IPS DF 4.7 (cell line): ENCODE measurements at regions not wholly inside any gene's neighbourhood (a gene's known extent, or its start where the extent isn't known, plus 50 kb on each side); places are given as distances from the start of the nearest gene placed in this dataset.

Experiments used
- DNase-seq: peaks from one replicate; pipeline ENCODE4 v3.0.0-alpha.2; 2013; ENCODE audit warnings: low spot score; ENCODE audit errors: extremely low read depth

DNA sequence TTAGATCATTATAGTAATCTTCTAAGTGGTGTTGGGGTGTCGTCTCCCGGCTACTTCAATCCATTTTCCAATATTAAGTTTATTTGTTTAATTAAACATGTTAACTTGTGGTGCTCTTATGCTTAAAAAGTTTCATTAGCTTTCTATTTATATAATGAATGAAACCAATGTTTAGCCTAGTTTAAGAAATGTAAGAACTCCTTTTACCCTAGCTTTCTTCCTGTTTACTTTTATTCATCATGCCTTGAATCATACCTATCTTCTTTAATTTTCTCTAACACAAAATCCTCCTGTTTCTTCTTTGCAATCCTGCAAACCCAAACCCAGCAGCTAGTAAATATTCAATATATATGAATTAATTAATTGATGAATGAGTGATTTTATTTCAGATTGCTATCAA, 1276.7 kb upstream of the PIK3C3 start:
- DNase-seq, result no peak

DNA sequence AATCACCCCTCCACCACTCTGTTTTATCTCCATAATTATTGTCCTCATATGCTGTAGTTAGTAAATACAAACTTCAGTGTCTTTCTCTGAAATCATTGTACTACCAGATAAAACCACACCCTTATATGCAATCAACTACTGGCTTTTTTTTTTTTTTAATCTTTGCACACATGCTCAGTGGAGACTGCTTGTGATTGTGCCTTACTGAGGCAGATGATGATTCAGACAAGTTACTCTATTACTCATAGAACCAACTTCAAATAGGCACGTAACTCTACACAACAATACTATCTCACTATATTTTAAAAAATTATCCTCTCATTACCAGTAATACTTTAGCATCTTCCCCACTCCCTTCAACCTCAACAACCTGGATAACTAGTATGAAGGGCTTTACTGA, 1278.4 kb upstream of the PIK3C3 start:
- no peak for DNase-seq

DNA sequence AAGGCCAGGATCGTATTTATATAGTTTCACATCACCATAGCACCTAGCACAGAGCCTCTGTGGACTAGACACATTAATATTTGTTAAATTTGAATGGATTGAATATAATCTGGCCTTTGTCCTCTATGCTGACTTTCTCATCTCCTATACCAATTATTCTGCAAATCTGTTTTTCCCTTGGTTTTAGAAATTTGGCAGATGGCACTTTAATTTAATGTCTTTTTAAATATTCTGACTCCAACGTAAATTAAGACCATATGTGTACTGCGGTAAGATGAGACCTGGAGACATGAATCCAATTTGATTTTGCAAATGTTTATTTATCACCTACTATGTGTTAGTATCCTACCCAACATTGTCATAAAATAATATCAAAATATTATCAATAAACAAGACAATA, 1281.9 kb upstream of the PIK3C3 start:
- DNase-seq, result no peak

DNA sequence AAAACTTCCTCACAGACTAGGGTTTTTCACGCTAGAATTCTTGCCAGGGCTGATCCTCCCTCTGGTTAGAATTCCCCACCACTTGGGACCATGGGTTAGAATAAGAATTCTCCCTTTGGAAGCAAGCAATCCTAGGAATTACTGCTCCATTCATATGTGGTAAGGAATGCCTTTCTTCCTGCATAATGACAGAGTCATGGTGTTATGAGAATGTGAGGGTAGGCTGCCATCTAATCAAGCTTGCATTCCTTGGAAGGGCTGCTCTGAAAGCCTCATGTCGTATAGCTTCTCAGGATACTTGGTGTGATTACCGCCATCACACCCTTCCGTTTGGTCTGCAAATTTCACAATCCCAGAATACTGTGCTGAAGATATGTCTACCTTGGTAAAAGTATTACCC, 1282.4 kb upstream of the PIK3C3 start:
- no peak for DNase-seq

DNA sequence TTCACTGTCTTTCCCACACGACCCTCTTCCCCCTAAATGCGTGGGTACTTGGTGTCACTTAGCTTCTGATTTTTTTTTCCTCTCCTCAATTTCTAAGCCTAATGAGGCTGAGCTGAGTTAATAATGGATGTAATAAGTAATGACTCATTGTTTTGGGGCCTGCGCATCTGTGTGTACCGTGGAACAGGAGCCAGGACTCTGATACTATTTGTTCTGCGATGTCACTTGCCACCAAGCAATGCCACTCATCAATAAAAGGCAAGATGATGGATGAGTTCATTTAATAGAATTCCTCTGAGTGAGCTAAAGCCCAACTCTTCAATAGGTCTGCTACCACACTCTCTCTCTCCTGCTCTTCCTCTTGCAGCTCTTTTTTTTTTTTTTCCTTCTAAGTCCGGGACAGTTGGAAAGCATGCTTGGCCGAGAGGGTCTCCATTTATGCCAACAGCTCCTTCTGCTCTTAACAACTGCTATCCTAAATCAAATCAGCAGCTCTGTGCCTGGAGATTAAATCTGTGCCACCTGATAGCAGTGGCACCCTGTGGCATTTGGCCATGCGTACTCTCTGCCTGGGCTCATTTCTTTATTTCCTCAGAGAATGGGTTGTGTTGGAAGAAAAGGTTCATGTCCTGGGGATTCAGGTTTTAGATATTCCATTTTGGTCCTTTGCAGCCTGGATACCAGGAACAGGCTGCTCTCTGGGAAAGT, 1284.2 kb upstream of the PIK3C3 start:
- no peak for DNase-seq

DNA sequence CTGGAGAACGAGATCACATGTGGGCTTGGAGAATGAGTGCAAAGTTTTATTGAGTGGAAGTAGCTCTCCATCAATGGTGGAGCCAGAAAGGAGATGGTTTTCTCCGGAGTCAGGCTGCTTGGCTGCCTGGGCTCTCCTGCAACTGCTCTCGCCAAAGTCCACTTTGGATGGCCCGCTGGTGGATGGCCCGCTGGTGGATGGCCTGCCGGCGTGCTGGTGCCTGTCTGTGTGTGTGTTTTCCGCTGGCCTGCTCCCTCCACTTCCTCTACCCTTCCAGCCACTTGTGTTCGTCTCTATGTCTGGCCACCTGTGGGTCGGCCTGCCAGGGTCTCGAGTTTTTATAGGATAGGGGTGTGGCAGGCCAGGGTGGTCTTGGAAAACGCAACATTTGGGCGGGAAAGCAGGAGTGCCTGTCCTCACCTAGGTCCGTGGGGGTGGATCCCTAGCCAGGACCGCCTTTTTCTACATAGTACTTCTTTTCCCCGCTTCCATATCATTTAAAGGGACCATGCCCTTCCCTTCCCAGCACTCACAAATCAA, 1292.1 kb upstream of the PIK3C3 start:
- no peak for DNase-seq

DNA sequence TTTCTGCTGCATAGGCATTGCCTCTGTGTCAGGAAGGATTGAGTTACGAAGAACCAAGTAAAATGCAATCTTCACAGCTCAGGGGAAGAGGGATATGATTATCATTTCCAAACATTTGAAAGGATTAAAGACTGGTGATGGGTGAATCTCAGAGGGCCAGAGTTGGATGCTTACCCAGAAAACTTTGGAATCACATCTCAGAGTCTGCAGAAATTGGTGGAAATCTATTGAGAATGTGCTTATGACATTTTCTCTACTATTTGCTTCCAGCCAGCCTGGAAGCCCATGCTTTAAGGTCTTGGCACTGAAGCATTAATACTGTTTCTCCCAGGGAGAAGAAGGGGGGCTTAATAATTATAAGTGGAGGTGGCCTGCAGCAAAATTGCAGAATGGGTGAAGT, 1301.4 kb upstream of the PIK3C3 start:
- DNase-seq, result no peak

DNA sequence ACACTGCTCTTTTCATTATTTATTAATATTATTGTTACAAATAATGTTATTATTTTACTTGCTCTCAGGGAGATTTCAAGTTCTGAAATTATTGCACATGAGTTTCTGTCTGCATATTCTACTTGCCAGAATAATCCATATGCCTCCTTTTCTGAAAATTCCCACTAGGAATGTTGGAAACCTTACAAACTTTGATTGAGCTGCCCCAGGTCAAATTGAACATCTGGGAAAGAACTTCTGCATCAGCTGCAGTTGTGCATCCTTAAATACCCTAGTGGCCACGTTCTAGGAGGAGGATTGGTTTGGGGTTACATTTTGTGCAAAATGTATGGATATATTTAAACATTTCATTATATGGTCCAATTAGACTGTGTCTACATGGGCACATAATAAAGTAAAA, 1302.7 kb upstream of the PIK3C3 start:
- DNase-seq, result no peak

DNA sequence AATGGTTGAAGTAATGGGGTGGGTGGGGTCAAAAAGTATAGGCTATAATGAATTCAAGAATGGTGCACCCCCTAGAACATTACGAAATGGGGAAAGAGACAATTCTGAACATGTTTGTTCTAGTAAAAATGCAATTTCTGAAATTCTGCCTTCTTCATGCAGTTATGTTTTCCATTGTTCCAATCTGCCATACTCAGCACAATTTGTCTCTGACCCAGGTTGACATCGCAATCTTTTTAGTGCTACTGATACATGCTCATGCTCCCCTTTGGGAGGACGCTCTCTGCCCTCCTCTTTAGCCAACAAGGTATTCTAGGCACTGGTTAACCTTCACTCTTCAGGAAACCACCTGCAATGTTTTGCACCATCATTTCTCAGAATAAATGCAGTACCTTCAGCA, 1303.9 kb upstream of the PIK3C3 start:
- DNase-seq, result no peak

DNA sequence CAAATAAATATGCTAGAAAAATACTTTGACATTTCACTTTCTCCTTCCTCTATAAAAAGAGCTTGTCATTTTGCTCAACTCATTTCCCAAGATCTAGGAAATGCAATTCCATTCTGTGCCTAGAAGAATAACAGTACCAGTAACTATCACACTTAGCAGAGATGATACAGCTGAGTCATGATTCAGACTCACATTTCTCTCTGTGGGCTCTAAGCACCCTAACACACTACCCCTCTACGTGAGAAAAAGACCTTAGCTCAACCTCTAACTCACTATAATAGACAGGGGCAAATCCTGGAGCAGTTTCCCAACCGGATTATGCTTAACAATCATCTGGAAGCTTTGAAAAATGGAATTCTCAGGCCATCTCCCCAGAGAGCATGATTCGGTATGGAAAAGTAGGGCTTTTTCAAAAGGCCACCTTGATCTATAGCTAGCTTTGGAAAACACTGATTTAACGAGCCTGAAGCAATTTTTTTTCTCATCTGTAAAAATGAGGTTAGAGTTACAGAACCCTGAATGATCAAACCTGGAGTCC, 1312.3 kb upstream of the PIK3C3 start:
- DNase-seq, result no peak

DNA sequence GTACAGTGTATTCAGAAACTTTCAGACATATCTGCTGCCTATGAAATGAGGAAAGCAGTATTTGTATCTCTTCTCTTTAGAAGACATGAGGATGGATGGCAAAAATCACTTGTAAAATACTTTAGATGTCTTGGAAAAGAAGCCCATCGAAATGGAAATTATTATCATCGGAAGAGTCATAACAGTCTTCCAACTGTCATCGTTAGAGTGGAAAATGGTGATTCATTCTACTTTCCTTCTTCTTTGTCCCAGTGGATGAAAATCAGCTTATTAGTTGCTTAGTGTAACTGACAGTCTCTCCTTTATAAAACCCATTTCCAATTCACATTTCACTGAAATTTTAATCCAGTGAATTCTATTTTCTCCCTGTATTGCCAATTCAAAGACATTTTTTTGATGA, 1323.7 kb upstream of the PIK3C3 start:
- no peak for DNase-seq

DNA sequence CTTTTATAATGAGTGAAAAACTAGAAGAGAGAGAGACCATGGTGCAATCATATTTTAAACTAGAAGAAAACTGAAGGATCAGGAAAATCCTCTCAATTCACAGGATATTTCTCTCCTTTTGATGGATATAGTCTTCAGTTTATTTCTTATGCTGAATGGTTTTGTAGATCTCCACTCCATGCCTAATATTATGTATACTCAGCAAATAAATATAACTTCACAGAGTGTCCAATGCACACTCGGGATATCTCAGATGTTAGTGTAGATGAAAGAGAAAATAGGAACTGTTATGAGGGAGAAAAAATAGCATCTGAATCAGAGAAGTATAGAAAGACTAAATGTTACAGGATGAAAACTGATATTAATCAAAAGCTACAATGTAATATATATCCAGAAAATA, 1324.5 kb upstream of the PIK3C3 start:
- no peak for DNase-seq

DNA sequence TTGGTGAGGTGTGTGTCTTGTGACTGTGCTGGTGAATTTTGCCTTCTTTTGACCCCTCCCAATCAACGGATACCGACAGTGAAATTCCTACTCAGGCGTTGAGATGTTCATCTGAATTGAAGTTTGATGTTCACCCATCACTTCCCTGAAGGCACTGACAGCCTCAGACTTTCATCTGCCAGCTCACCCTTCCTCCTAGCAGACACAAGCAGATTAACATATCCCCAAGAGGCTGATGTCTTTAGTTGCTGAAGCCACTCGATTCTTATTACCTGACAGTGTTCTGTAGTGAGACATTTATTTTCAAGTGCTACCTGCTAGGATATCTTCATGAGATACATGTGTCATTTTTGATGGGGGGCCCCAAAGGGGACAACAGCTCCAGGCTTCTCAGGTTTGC, 1330.1 kb upstream of the PIK3C3 start:
- no peak for DNase-seq

DNA sequence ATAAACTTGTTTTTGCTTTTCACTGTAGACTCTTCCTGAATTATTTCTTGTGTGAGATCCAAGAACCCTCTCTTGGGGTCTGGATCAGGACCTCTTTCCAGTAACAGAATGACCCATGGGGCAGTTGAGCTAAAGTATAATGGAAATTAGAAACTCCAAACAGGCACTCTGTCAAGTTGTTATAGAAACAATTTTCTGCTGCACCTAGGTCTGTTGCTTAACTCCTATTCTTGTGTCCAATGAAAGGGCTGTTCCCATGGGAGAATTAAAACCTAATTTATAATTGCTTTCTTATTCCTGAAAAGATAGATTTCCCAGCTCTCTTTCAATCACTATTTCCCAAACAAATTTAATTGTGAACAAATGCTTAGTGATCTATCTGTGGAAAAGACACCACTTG, 1341.3 kb upstream of the PIK3C3 start:
- no peak for DNase-seq

DNA sequence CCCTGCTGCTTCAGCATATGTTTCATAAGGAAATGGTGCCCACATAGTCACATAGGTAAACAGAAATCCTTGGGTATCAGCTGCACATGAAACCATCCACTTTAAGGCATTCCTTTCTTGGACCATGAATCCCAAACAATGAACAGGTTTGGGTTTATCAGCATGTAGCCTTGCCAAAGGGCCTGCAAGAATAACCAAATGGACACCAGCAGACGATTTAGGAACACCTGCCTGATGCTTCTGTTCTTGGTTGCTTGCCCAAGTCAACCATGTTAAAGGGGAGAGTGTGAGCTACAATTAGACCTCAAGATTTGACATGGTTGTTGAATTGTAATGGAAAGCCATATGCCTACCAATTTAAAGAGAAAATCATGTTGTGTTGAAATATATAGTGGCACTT, 1342.7 kb upstream of the PIK3C3 start:
- DNase-seq, result no peak

DNA sequence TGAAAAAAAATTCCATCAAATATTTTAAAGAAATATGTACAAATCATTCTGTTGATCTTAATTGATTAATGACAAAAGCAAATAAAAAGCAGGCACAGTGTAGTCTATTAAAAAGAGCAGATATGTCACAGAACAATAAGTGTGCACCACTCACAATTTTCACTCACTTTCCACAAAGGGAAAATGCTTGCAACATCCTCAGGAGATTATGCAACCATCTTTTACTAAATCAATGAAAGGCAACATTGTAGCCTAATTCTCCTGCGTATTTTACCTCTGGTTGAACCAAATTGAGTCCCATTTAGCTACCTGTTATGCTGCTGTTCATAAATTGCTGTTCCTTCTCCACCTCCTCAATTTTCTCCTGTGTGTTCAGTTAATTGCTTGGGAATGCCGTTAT, 1346.8 kb upstream of the PIK3C3 start:
- no peak for DNase-seq

DNA sequence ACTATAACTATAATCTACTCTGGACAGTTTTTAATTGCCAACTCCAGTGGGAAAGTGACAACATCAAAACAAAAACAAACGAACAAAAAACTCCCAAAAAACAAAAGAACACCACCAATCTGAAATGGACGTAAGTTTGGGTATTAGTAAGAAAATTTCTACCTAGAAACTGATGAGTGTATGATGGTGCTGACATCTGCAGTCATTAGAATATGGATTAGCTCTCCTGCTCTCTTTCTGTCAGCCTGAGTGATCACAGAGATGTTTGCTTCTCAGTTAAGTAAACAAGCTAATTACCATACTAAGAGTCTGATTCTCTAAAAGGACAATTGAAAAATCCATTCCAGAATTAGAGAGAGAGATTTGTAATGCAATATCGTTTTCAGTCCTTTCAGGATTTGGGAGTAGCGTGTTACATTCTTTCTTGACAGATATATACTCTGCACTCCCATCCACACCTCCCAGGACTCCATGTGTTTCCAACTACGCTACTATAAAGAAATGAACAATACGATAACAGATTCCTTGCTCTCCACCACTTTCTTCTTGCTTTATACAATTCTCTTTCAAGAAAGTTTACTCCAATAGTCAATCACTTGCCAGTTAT, 1347.4 kb upstream of the PIK3C3 start:
- DNase-seq, result no peak

DNA sequence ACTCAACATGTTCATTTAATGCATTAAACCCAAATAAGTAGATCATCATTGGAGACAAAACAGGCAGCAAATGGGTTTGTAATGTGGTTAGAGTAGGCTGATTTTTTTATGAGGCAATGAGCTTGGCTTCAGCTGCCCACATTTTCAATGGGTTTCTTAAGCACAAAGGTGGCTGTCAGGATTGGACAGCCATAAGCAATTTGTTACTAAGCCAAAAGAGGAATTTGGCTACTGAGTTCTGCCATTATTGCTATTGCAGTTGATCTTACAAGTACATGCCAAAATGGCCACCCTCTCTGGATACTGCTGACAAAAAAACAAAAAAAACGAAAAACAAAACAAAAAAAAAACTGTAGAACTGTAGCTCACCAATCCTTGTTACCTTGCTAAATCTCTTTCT, 1348.0 kb upstream of the PIK3C3 start:
- no peak for DNase-seq

DNA sequence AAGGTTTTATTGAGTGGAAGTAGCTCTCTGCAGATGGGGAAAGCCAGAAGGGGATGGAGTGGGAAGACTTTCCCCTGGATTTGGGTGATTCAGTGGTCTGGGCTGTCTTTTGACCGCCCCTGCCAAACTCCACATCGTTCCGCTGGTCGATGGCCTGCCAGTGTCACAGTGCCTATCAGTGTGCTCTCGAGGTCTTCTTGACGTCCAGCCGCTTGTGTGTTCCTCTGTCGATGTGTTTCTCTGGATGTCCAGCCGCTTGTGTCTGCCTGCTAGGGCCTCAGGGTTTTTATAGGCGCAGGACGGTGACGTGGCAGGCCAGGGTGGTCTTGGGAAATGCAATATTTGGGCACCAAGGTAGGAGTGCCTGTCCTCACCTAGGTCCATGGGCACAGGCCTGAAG, 1371.4 kb upstream of the PIK3C3 start:
- no peak for DNase-seq

DNA sequence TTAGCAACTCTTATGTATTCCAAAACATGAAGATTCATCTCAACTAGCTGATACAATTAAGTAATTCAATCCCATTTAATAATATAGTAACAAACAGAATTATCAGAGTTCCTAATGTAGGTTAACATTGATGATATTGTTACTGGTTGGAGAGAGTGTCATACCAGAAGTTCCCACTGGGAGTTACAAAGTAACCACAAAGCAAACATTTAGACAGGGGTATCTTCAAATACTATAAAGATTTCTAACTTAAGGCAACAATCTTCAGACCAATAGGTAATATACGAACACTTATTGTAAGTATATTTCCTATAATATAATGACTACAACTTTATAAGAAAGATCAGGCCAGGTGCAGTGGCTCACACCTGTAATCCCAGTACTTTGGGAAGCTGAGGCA, 1372.9 kb upstream of the PIK3C3 start:
- DNase-seq, result no peak

DNA sequence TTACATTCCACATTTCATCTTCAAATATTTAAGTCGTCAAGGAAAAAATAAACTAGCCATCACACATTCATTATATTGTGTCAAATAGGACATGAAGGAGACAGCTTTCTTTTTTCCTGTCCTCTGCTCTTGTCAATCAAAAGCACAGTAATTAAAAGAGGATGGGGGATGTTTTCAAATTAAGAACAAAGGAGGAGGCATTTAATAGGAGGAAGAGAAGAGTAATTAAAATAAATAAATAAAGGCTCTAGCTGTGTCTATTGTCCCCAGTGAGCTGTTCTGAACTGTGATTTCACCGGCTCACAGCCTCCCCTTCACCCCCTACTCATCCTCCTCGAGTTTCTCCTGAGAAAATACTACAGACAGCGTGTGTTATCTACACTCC, 1377.1 kb upstream of the PIK3C3 start:
- DNase-seq, result no peak

DNA sequence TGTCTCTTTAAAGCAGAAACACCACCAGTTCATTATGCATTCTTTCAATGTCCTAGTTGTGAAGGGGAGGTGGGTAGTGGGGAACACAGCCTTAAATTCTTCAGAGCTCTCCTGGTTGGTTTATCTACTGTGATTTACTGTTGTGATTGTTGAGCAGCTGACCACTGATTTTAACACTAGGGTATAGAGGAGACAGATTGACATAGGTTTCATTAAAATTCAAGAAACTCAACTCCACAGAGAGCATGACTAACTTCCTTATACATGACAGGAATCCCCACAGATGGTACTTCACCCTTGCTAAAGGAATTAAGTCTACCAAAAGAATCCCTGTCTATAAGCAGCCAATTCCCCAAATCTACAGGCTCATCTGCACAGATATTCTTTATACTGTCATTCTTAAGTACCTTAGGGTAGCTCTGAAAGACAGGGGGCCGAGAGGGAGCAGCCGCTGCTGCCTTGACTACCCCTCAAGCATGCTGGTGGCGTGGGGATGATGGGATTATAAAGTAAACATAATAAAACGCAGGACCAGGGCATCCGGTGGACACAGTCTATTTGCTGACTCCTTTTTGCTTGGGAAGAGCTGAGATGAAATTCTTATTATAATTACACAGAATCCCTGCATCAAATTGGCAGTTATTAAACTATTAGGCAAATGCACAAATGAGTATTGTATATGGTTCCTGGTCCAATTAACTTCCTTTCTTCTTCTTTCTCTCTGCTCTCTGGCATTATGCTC, 1377.6 kb upstream of the PIK3C3 start:
- no peak for DNase-seq
